WTC11 (cell line): ENCODE measurements at regions not wholly inside any gene's neighbourhood (a gene's known extent, or its start where the extent isn't known, plus 50 kb on each side); places are given as distances from the start of the nearest gene placed in this dataset.

Source experiments
- ATAC-seq: fragments of 200-7000 bp; cut with Tn5 transposase; 2 replicates; pipeline ENCODE4 v1.10.0; 2021; ENCODE audit warnings: mild to moderate bottlenecking, moderate library complexity
- CTCF ChIA-PET: fragments of 300-600 bp; sonication (Branson Sonifier 250); formaldehyde crosslinking; loops from one replicate; lab custom pipeline; 2021; ENCODE audit warnings: antibody characterized with exemption; lab: Charles Lee
- POLR2A ChIA-PET: fragments of 350-600 bp; sonication (Branson Sonifier 250); formaldehyde crosslinking; loops from one replicate; lab custom pipeline; 2021; ENCODE audit warnings: antibody characterized with exemption; lab: Charles Lee
- DNase-seq: peaks from one replicate; pipeline ENCODE4 v3.0.0; 2021; ENCODE audit warnings: low spot score
- H3K27ac Mint-ChIP-seq: 2 replicates; pipeline ENCODE4 v1.8.0; 2021; ENCODE audit warnings: mixed read lengths
- H3K27me3 Mint-ChIP-seq: 2 replicates; pipeline ENCODE4 v1.8.0; 2021; ENCODE audit warnings: low read depth, mild to moderate bottlenecking, moderate library complexity, mixed read lengths
- H3K36me3 Mint-ChIP-seq: 2 replicates; pipeline ENCODE4 v1.8.0; 2021; ENCODE audit warnings: mixed read lengths
- H3K4me1 Mint-ChIP-seq: 2 replicates; pipeline ENCODE4 v1.8.0; 2022; ENCODE audit warnings: mixed read lengths
- H3K4me3 Mint-ChIP-seq: 2 replicates; pipeline ENCODE4 v1.8.0; 2021; ENCODE audit warnings: mild to moderate bottlenecking, moderate library complexity, mixed read lengths
- H3K9me3 Mint-ChIP-seq: 2 replicates; pipeline ENCODE4 v1.8.0; 2021; ENCODE audit warnings: mixed read lengths
- ELF4 ChIP-seq: sonication (generic); formaldehyde crosslinking; IDR thresholded peaks from 2 replicates; pipeline ENCODE4 v1.8.1; 2022; ENCODE audit warnings: low read depth, mild to moderate bottlenecking, moderate library complexity, missing genetic modification reagents
- GTF2I ChIP-seq: fragments of 250-450 bp; sonication (Bioruptor Pico); conservative IDR thresholded peaks from 2 replicates; pipeline ENCODE4 v1.4.0; 2021; ENCODE audit warnings: mild to moderate bottlenecking
- JUN ChIP-seq: sonication (generic); formaldehyde crosslinking; IDR thresholded peaks from 2 replicates; pipeline ENCODE4 v1.8.0; 2023; ENCODE audit warnings: mild to moderate bottlenecking, missing genetic modification reagents
- MYBL2 ChIP-seq: sonication (generic); formaldehyde crosslinking; IDR thresholded peaks from 2 replicates; pipeline ENCODE4 v1.8.1; 2023; ENCODE audit warnings: mild to moderate bottlenecking, moderate library complexity, missing genetic modification reagents
- PRDM15 ChIP-seq: sonication (generic); formaldehyde crosslinking; IDR thresholded peaks from 2 replicates; pipeline ENCODE4 v1.8.0; 2022; ENCODE audit warnings: missing genetic modification reagents
- PREB ChIP-seq: sonication (generic); formaldehyde crosslinking; IDR thresholded peaks from 2 replicates; pipeline ENCODE4 v1.8.1; 2022; ENCODE audit warnings: mild to moderate bottlenecking, missing genetic modification reagents, moderate library complexity, borderline replicate concordance
- RELA ChIP-seq: sonication (generic); formaldehyde crosslinking; IDR thresholded peaks from 2 replicates; pipeline ENCODE4 v1.8.1; 2022; ENCODE audit warnings: missing genetic modification reagents, mild to moderate bottlenecking, borderline replicate concordance
- TCF7 ChIP-seq: sonication (generic); formaldehyde crosslinking; IDR thresholded peaks from 2 replicates; pipeline ENCODE4 v1.8.0; 2022; ENCODE audit warnings: mild to moderate bottlenecking, low read depth, missing genetic modification reagents, moderate library complexity
- ZBTB43 ChIP-seq: sonication (generic); formaldehyde crosslinking; IDR thresholded peaks from 2 replicates; pipeline ENCODE4 v1.8.1; 2023; ENCODE audit warnings: mild to moderate bottlenecking, missing genetic modification reagents
- ZNF121 ChIP-seq: sonication (generic); formaldehyde crosslinking; IDR thresholded peaks from 2 replicates; pipeline ENCODE4 v1.8.0; 2023; ENCODE audit warnings: missing genetic modification reagents
- ZNF138 ChIP-seq: sonication (generic); formaldehyde crosslinking; conservative IDR thresholded peaks from 2 replicates; pipeline ENCODE4 v1.8.1; 2022; ENCODE audit warnings: mild to moderate bottlenecking, moderate library complexity, missing genetic modification reagents
- ZNF263 ChIP-seq: sonication (generic); formaldehyde crosslinking; IDR thresholded peaks from 2 replicates; pipeline ENCODE4 v1.8.1; 2022; ENCODE audit warnings: low read depth, mild to moderate bottlenecking, moderate library complexity, missing genetic modification reagents
- ZNF416 ChIP-seq: fragments of 250-450 bp; sonication (Bioruptor Pico); IDR thresholded peaks from 2 replicates; pipeline ENCODE4 v1.9.0; 2021; ENCODE audit warnings: mild to moderate bottlenecking, inconsistent platforms
- ZNF423 ChIP-seq: fragments of 250-450 bp; sonication (Bioruptor Pico); IDR thresholded peaks from 2 replicates; pipeline ENCODE4 v2.1.2; 2022; ENCODE audit warnings: mild to moderate bottlenecking, moderate library complexity
- ZNF532 ChIP-seq: fragments of 250-450 bp; sonication (Bioruptor Pico); IDR thresholded peaks from 2 replicates; pipeline ENCODE4 v1.9.0; 2021; ENCODE audit warnings: mild to moderate bottlenecking, borderline replicate concordance
- ZNF671 ChIP-seq: fragments of 250-450 bp; sonication (Bioruptor Pico); IDR thresholded peaks from 2 replicates; pipeline ENCODE4 v1.8.0; 2021; ENCODE audit warnings: mild to moderate bottlenecking
- ZSCAN18 ChIP-seq: fragments of 250-450 bp; sonication (Bioruptor Pico); IDR thresholded peaks from 2 replicates; pipeline ENCODE4 v2.1.2; 2022; ENCODE audit warnings: mild to moderate bottlenecking, moderate library complexity

GRCh38 chr3:28690176-28690575, 341.6 kb upstream of the AZI2 start:
- no peak overlapping the region for H3K4me3 Mint-ChIP-seq
- POLR2A ChIA-PET: no interaction called here

GRCh38 chr3:28698706-28699105, 350.1 kb upstream of the AZI2 start:
- Mint-ChIP-seq H3K4me1 (peaks cover 12% of the 10 kb centered on the region), H3K27ac (no peak overlapping the region), H3K9me3 (no peaks in the 10 kb centered on the region), H3K36me3 (no peaks in the 10 kb centered on the region), H3K27me3 (no peaks in the 10 kb centered on the region), H3K4me3 (no peak overlapping the region)
- POLR2A ChIA-PET: no interaction called here
- ATAC-seq (no peak), DNase-seq (no peak)
- no peak for TF ChIP-seq ZNF263
- no peak for TF ChIP-seq ZBTB43 (CRISPR knock-in tag)
- no peak for TF ChIP-seq PRDM15 (CRISPR knock-in tag)
- no peak for TF ChIP-seq ZNF138
- TF ChIP-seq ZSCAN18 (CRISPR knock-in tag): no peak
- no peak for TF ChIP-seq ZNF121 (CRISPR knock-in tag)
- TF ChIP-seq ZNF423 (CRISPR knock-in tag): no peak
- TF ChIP-seq GTF2I (CRISPR knock-in tag): no peak
- no peak for TF ChIP-seq RELA (CRISPR knock-in tag)
- CTCF ChIA-PET: interaction anchor here (0.7 kb wide), 1 partner anchor 31 kb away, joined by 3 read pairs; no protein-coding TSS in a partner anchor

More at GRCh38 chr3:28690176-28690575, 341.6 kb upstream of the AZI2 start:
- Mint-ChIP-seq H3K9me3 (no peaks in the 10 kb centered on the region), H3K27ac (no peak overlapping the region), H3K36me3 (no peaks in the 10 kb centered on the region), H3K27me3 (no peaks in the 10 kb centered on the region), H3K4me1 (peaks cover 6% of the 10 kb centered on the region; the same call in 1 of the 2 replicates)
- TF ChIP-seq MYBL2 (CRISPR knock-in tag): no peak
- no peak for TF ChIP-seq JUN
- no peak for ATAC-seq
- no peak for DNase-seq
- CTCF ChIA-PET: no interaction called here

GRCh38 chr3:28699283-28699682, 350.7 kb upstream of the AZI2 start:
- POLR2A ChIA-PET: no interaction called here
- Mint-ChIP-seq H3K9me3 (no peaks in the 10 kb centered on the region), H3K4me1 (peaks cover 18% of the 10 kb centered on the region), H3K36me3 (no peaks in the 10 kb centered on the region), H3K4me3 (no peak overlapping the region), H3K27me3 (no peaks in the 10 kb centered on the region), H3K27ac (no peak overlapping the region)
- CTCF ChIA-PET: no interaction called here
- no peak for ATAC-seq
- DNase-seq: no peak
- no peak for TF ChIP-seq ZNF671 (CRISPR knock-in tag)
- no peak for TF ChIP-seq ELF4 (CRISPR knock-in tag)
- TF ChIP-seq TCF7 (CRISPR knock-in tag): no peak
- no peak for TF ChIP-seq ZNF416 (CRISPR knock-in tag)
- no peak for TF ChIP-seq ZNF532 (CRISPR knock-in tag)
- TF ChIP-seq PREB (CRISPR knock-in tag): no peak
